IMR-90 (cell line): ENCODE measurements at regions not wholly inside any gene's neighbourhood (a gene's known extent, or its start where the extent isn't known, plus 50 kb on each side); places are given as distances from the start of the nearest gene placed in this dataset.

Source experiments
- ATAC-seq: fragments of 200-7000 bp; cut with Tn5 transposase; 2 replicates; pipeline ENCODE4 v1.9.1; 2020; ENCODE audit warnings: low read depth, mild to moderate bottlenecking, moderate library complexity
- BruUV-seq: library from RNA; stranded (reverse); fragments of 400-500 nt; replicated peaks from 2 replicates; lab custom pipeline; 2021; lab: Mats Ljungman, UMichigan
- CTCF ChIA-PET: fragments of 300-600 bp; formaldehyde crosslinking; extraction: SDS; loops from one replicate; lab custom pipeline; 2021; ENCODE audit warnings: antibody characterized with exemption; lab: Yijun Ruan, JAX
- POLR2A ChIA-PET: fragments of 300-600 bp; sonication (Branson Sonifier 250); formaldehyde crosslinking; loops from one replicate; lab custom pipeline; 2022; ENCODE audit warnings: antibody characterized with exemption; ENCODE audit not compliant: unreplicated experiment; lab: Charles Lee
- DNase-seq: peaks from one replicate; pipeline ENCODE4 v3.0.0; 2013
- H2AFZ ChIP-seq: replicated peaks from 2 replicates; pipeline ENCODE3; 2013; ENCODE audit warnings: low read length, mild to moderate bottlenecking; ENCODE audit not compliant: poor library complexity
- H2AK5ac ChIP-seq: 2 replicates; pipeline ENCODE4 v1.6.1; 2013; ENCODE audit warnings: low read depth, low read length, inconsistent platforms
- H2AK9ac ChIP-seq: replicated peaks from 2 replicates; pipeline ENCODE3; 2013; ENCODE audit warnings: mild to moderate bottlenecking, low read depth, low read length, moderate library complexity; ENCODE audit not compliant: poor library complexity
- H2BK120ac ChIP-seq: 2 replicates; pipeline ENCODE4 v1.6.1; 2013; ENCODE audit warnings: low read depth, low read length, inconsistent platforms
- H2BK15ac ChIP-seq: 3 replicates; pipeline ENCODE4 v1.6.1; 2013; ENCODE audit warnings: low read depth, low read length, inconsistent platforms
- H2BK20ac ChIP-seq: 2 replicates; pipeline ENCODE4 v1.6.1; 2013; ENCODE audit warnings: low read depth, mild to moderate bottlenecking, inconsistent platforms, low read length, moderate library complexity
- H2BK5ac ChIP-seq: 2 replicates; pipeline ENCODE4 v1.6.1; 2013; ENCODE audit warnings: mild to moderate bottlenecking, low read depth, low read length, inconsistent platforms; ENCODE audit not compliant: poor library complexity, severe bottlenecking
- H3K14ac ChIP-seq: replicated peaks from 2 replicates; pipeline ENCODE4 v1.6.1; 2013; ENCODE audit warnings: low read depth, low read length, inconsistent platforms
- H3K18ac ChIP-seq: 2 replicates; pipeline ENCODE4 v1.6.1; 2013; ENCODE audit warnings: low read depth, low read length, control low read depth
- H3K23ac ChIP-seq: 2 replicates; pipeline ENCODE4 v1.6.1; 2013; ENCODE audit warnings: low read depth, low read length, inconsistent platforms
- H3K27ac ChIP-seq: 2 replicates; pipeline ENCODE4 v1.5.1; 2013; ENCODE audit warnings: mild to moderate bottlenecking, control low read depth, low read length; ENCODE audit not compliant: insufficient read depth
- H3K27me3 ChIP-seq: 2 replicates; pipeline ENCODE4 v1.6.1; 2013; ENCODE audit warnings: low read length; ENCODE audit not compliant: control insufficient read depth, insufficient read depth
- H3K36me3 ChIP-seq: 2 replicates; pipeline ENCODE4 v1.6.1; 2013; ENCODE audit warnings: low read length, mixed read lengths; ENCODE audit not compliant: control insufficient read depth, insufficient read depth
- H3K4ac ChIP-seq: 2 replicates; pipeline ENCODE4 v1.6.1; 2013; ENCODE audit warnings: low read depth, low read length, inconsistent platforms
- H3K4me1 ChIP-seq: 2 replicates; pipeline ENCODE4 v1.6.1; 2013; ENCODE audit warnings: low read length, mixed read lengths; ENCODE audit not compliant: control insufficient read depth, insufficient read depth
- H3K4me2 ChIP-seq: 2 replicates; pipeline ENCODE4 v1.6.1; 2013; ENCODE audit warnings: low read depth, mild to moderate bottlenecking, control low read depth, low read length, moderate library complexity
- H3K4me3 ChIP-seq: 2 replicates; pipeline ENCODE4 v1.5.1; 2013; ENCODE audit warnings: low read depth, mild to moderate bottlenecking, control low read depth, low read length, moderate library complexity; ENCODE audit not compliant: insufficient read depth
- H3K56ac ChIP-seq: 2 replicates; pipeline ENCODE4 v1.6.1; 2013; ENCODE audit warnings: low read length, inconsistent platforms; ENCODE audit not compliant: insufficient read depth; ENCODE audit errors: extremely low read depth
- H3K79me1 ChIP-seq, 2 experiments: 2 replicates each; pipeline ENCODE4 v1.6.1; 2013; ENCODE audit warnings: low read length in 2 of 2, inconsistent platforms in 1 of 2, low read depth in 1 of 2
- H3K9ac ChIP-seq: 2 replicates; pipeline ENCODE4 v1.6.1; 2013; ENCODE audit warnings: low read depth, low read length, control low read depth
- H3K9me1 ChIP-seq: 2 replicates; pipeline ENCODE4 v1.6.1; 2013; ENCODE audit warnings: low read length, inconsistent platforms; ENCODE audit not compliant: insufficient read depth
- H3K9me3 ChIP-seq: 2 replicates; pipeline ENCODE4 v1.6.1; 2013; ENCODE audit warnings: low read length; ENCODE audit not compliant: control insufficient read depth, insufficient read depth
- H4K20me1 ChIP-seq: 2 replicates; pipeline ENCODE4 v1.6.1; 2013; ENCODE audit warnings: low read length, inconsistent platforms; ENCODE audit not compliant: insufficient read depth
- H4K5ac ChIP-seq: 2 replicates; pipeline ENCODE4 v1.6.1; 2013; ENCODE audit warnings: mild to moderate bottlenecking, low read depth, low read length, control low read depth
- H4K8ac ChIP-seq, 2 experiments: 2 replicates each; pipeline ENCODE4 v1.6.1; 2013; ENCODE audit warnings: low read depth in 2 of 2, low read length in 2 of 2, control low read depth in 1 of 2, inconsistent platforms in 1 of 2
- H4K91ac ChIP-seq: 2 replicates; pipeline ENCODE4 v1.6.1; 2013; ENCODE audit warnings: low read depth, low read length, inconsistent platforms; ENCODE audit not compliant: insufficient read depth
- BHLHE40 ChIP-seq: fragments of 150-350 bp; IDR thresholded peaks from 2 replicates; pipeline ENCODE4 v1.6.1; 2016; ENCODE audit warnings: mild to moderate bottlenecking, low read depth, low read length
- CEBPB ChIP-seq: IDR thresholded peaks from 2 replicates; pipeline ENCODE4 v1.6.1; 2012; ENCODE audit warnings: low read depth, low read length, improper control_type of control experiment
- CHD1 ChIP-seq: IDR thresholded peaks from 2 replicates; pipeline ENCODE4 v1.6.1; 2012; ENCODE audit warnings: low read depth, low read length, improper control_type of control experiment
- FOS ChIP-seq: fragments of 150-350 bp; IDR thresholded peaks from 2 replicates; pipeline ENCODE4 v1.6.1; 2016; ENCODE audit warnings: low read depth, low read length
- MAZ ChIP-seq: IDR thresholded peaks from 2 replicates; pipeline ENCODE4 v1.6.1; 2012; ENCODE audit warnings: low read depth, mild to moderate bottlenecking, low read length, improper control_type of control experiment, moderate library complexity, borderline replicate concordance
- MXI1 ChIP-seq: IDR thresholded peaks from 2 replicates; pipeline ENCODE4 v1.6.1; 2012; ENCODE audit warnings: low read depth, mild to moderate bottlenecking, low read length, moderate library complexity, borderline replicate concordance
- NFE2L2 ChIP-seq: fragments of 150-350 bp; IDR thresholded peaks from 2 replicates; pipeline ENCODE4 v1.6.1; 2016; ENCODE audit warnings: low read depth, mild to moderate bottlenecking, low read length
- POLR2A ChIP-seq: IDR thresholded peaks from 2 replicates; pipeline ENCODE4 v1.6.1; 2012; ENCODE audit warnings: mild to moderate bottlenecking, low read depth, low read length
- RCOR1 ChIP-seq: IDR thresholded peaks from 2 replicates; pipeline ENCODE4 v1.6.1; 2012; ENCODE audit warnings: mild to moderate bottlenecking, low read length, improper control_type of control experiment; ENCODE audit not compliant: insufficient replicate concordance
- SMC3 ChIP-seq: fragments of 150-350 bp; IDR thresholded peaks from 2 replicates; pipeline ENCODE4 v1.6.1; 2016; ENCODE audit warnings: low read depth, mild to moderate bottlenecking, antibody characterized with exemption, low read length, moderate library complexity
- WGBS, 2 experiments: methylation state at CpG; one replicate each; pipeline versions ENCODE4 v1.1.5 to v1.1.7; 2013; ENCODE audit warnings: missing lambda C conversion rate in 2 of 2; ENCODE audit not compliant: insufficient read length in 1 of 2; ENCODE audit errors: extremely low coverage in 2 of 2; 5-methylcytosine and 5-hydroxymethylcytosine counted together
- dilution Hi-C: fragments of 300-500 bp; cut with HindIII; formaldehyde crosslinking; loops from one replicate; pipeline ENCODE4 v1.14.3; 2018; ENCODE audit warnings: low sequenced_read_pairs; ENCODE audit not compliant: unreplicated experiment
- in situ Hi-C: fragments of 300-500 bp; cut with MboI; formaldehyde crosslinking; loops from 3 replicates; pipeline ENCODE4 v1.14.3; 2019; ENCODE audit warnings: low sequenced_read_pairs, inconsistent platforms, mixed read lengths
- intact Hi-C: fragments of 100-400 bp; cut with micrococcal nuclease; formaldehyde crosslinking; loops from 2 replicates; pipeline ENCODE4 v1.10.0; 2022
- TF ChIP-seq, protein P1 (sequence below): conservative IDR thresholded peaks from 2 replicates; pipeline ENCODE4 v1.5.1; 2012; ENCODE audit warnings: mild to moderate bottlenecking, low read depth, low read length, improper control_type of control experiment
- TF ChIP-seq, protein P2 (sequence below): fragments of 150-350 bp; IDR thresholded peaks from 2 replicates; pipeline ENCODE4 v1.6.1; 2016; ENCODE audit warnings: low read depth, mild to moderate bottlenecking, low read length, moderate library complexity, borderline replicate concordance

DNA sequence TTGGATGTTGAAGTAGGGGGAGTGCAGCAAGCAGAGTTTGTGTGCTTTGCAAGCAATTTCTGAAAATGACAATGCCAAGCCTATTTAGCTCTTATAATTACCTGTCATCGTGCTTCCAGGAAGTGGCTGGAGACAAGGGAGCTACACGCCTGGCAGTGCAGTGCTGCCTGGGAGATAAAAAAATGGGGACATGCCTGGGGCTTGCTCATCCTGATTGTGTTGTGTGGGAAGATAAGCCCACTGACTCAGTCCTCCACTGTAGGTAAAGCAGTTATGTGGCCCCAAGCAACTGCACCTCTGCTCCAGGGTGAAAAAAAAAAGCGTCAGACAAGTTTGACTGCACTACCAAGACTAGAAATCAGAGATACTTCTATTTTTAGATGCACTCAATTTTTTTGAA is 396.9 kb upstream of the NXPH2 start:
- Histone ChIP-seq H2AFZ (no peak overlapping the region), H3K9ac (no peak overlapping the region), H4K5ac (no peak overlapping the region), H3K4ac (no peak overlapping the region), H3K4me3 (no peak overlapping the region), H3K23ac (no peak overlapping the region), H3K4me1 (no peaks in the 10 kb centered on the region), H4K8ac (no peak overlapping the region), H2BK120ac (no peak overlapping the region), H2BK15ac (no peak overlapping the region), H3K27ac (no peak overlapping the region), H3K79me1 (no peaks in the 10 kb centered on the region), H3K9me1 (no peaks in the 10 kb centered on the region), H3K18ac (no peak overlapping the region), H3K4me2 (no peak overlapping the region), H3K56ac (no peak overlapping the region), H3K36me3 (no peaks in the 10 kb centered on the region), H4K20me1 (no peaks in the 10 kb centered on the region), H2AK5ac (no peak overlapping the region), H3K9me3 (peaks cover 9% of the 10 kb centered on the region), H2BK20ac (no peak overlapping the region), H3K14ac (no peak overlapping the region), H4K91ac (no peak overlapping the region), H3K27me3 (no peaks in the 10 kb centered on the region), H2AK9ac (no peak overlapping the region), H2BK5ac (no peak overlapping the region)
- ATAC-seq (no peak), DNase-seq (no peak)
- BruUV-seq, result no TSS peak
- in situ Hi-C loops (no loop called here), intact Hi-C loops (no loop called here), dilution Hi-C loops (no loop called here)
- CTCF ChIA-PET, result no interaction called here
- no peak for TF ChIP-seq POLR2A
- no peak for TF ChIP-seq MXI1
- no peak for TF ChIP-seq CHD1
- TF ChIP-seq FOS, result no peak
- TF ChIP-seq RCOR1, result no peak
- TF ChIP-seq, protein P1, sequence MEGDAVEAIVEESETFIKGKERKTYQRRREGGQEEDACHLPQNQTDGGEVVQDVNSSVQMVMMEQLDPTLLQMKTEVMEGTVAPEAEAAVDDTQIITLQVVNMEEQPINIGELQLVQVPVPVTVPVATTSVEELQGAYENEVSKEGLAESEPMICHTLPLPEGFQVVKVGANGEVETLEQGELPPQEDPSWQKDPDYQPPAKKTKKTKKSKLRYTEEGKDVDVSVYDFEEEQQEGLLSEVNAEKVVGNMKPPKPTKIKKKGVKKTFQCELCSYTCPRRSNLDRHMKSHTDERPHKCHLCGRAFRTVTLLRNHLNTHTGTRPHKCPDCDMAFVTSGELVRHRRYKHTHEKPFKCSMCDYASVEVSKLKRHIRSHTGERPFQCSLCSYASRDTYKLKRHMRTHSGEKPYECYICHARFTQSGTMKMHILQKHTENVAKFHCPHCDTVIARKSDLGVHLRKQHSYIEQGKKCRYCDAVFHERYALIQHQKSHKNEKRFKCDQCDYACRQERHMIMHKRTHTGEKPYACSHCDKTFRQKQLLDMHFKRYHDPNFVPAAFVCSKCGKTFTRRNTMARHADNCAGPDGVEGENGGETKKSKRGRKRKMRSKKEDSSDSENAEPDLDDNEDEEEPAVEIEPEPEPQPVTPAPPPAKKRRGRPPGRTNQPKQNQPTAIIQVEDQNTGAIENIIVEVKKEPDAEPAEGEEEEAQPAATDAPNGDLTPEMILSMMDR, result no peak
- TF ChIP-seq, protein P2, sequence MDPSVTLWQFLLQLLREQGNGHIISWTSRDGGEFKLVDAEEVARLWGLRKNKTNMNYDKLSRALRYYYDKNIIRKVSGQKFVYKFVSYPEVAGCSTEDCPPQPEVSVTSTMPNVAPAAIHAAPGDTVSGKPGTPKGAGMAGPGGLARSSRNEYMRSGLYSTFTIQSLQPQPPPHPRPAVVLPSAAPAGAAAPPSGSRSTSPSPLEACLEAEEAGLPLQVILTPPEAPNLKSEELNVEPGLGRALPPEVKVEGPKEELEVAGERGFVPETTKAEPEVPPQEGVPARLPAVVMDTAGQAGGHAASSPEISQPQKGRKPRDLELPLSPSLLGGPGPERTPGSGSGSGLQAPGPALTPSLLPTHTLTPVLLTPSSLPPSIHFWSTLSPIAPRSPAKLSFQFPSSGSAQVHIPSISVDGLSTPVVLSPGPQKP, result no peak
- no peak for TF ChIP-seq BHLHE40
- no peak for TF ChIP-seq SMC3
- TF ChIP-seq MAZ, result no peak
- no peak for TF ChIP-seq NFE2L2
- TF ChIP-seq CEBPB, result no peak
- POLR2A ChIA-PET, result no interaction called here
- no CpG with 5 or more reads among the region's 3 CpGs for WGBS, 2 experiments
